HUES6 (cell line): ENCODE measurements at regions not wholly inside any gene's neighbourhood (a gene's known extent, or its start where the extent isn't known, plus 50 kb on each side); places are given as distances from the start of the nearest gene placed in this dataset.

Experiments used
- H3K27ac ChIP-seq: 2 replicates; pipeline ENCODE4 v1.7.0; 2013; ENCODE audit warnings: low read depth, mild to moderate bottlenecking, low read length, inconsistent platforms
- H3K27me3 ChIP-seq: 2 replicates; pipeline ENCODE4 v1.6.1; 2013; ENCODE audit warnings: low read length; ENCODE audit not compliant: control insufficient read depth, insufficient read depth
- H3K36me3 ChIP-seq: 2 replicates; pipeline ENCODE4 v1.6.1; 2013; ENCODE audit warnings: low read length; ENCODE audit not compliant: control insufficient read depth, insufficient read depth
- H3K4me1 ChIP-seq: 2 replicates; pipeline ENCODE4 v1.6.1; 2013; ENCODE audit warnings: low read length; ENCODE audit not compliant: control insufficient read depth, insufficient read depth
- H3K4me3 ChIP-seq: 2 replicates; pipeline ENCODE4 v1.5.1; 2013; ENCODE audit warnings: low read depth, low read length
- H3K9ac ChIP-seq: one replicate; pipeline ENCODE4 v1.6.1; 2013; ENCODE audit warnings: mild to moderate bottlenecking, low read length
- H3K9me3 ChIP-seq: 2 replicates; pipeline ENCODE4 v1.6.1; 2013; ENCODE audit warnings: low read depth, low read length; ENCODE audit not compliant: control insufficient read depth, insufficient read depth

DNA sequence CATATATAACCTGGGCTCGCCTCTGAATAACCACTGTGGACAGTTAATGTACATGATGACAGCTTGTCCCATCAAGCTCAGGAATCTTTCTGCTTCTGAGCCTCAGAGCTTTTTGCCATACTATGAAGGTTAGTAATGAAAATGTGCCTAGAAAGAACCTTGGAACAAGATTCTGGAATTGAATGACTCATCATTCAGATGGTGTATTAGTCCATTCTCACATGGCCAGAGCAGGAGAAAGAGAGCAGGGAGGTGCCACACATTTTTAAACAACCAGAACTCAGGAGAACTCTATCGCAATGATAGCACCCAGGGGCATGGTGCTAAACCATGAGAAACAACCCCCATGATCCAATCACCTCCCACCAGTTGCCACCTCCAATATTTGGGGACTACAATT lies 542.1 kb downstream of the PRR16 start:
- Histone ChIP-seq H3K9me3 (no peaks in the 10 kb centered on the region), H3K27me3 (no peaks in the 10 kb centered on the region), H3K4me3 (no peak overlapping the region), H3K9ac (no peak overlapping the region), H3K36me3 (no peaks in the 10 kb centered on the region), H3K27ac (no peak overlapping the region), H3K4me1 (no peaks in the 10 kb centered on the region)

DNA sequence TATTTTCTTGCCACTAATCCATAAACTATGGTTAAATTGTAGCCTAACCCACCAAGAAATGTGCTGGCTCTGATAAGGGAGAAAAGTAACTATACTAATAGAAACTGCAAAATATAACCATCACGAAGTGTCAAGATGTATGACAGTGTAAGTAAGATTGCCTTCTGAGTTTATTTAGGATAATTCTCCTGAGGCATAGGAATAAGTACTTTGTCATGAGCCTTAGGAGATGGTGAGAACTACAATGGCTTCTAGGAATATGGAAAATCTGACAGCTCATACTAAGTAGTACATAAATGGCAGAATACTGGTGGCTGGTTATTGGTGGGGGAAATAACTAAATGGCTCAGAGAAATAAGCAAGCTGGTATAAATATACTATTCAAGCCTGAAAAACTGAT lies 543.9 kb downstream of the PRR16 start:
- H3K4me1 ChIP-seq, result no peaks in the 10 kb centered on the region
- no peak overlapping the region for H3K27ac ChIP-seq
- H3K9me3 ChIP-seq, result no peaks in the 10 kb centered on the region

DNA sequence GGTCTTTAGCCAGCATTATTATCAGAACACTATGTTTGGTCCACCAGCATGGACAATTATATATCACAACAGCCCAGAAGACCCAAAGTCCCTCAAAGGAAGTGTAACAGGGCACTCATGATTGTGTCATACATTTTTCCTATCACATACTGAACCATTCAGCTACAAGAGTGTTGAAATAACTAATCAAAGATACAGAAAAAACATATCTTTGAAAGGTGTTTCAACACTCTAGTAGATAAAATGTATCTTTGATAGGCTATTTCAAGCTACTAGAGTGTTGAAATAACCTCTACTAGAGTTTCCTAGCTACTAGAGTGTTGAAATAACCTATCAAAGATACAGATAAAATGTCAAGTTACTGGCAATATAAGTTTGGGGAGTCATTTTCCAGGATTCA lies 545.0 kb downstream of the PRR16 start:
- H3K4me3 ChIP-seq, result no peak overlapping the region
- H3K9me3 ChIP-seq, result no peaks in the 10 kb centered on the region
- no peaks in the 10 kb centered on the region for H3K4me1 ChIP-seq
- no peaks in the 10 kb centered on the region for H3K36me3 ChIP-seq
- no peaks in the 10 kb centered on the region for H3K27me3 ChIP-seq
- H3K9ac ChIP-seq, result no peak overlapping the region
- H3K27ac ChIP-seq, result no peak overlapping the region

More for the DNA sequence above, 543.9 kb downstream of the PRR16 start:
- Histone ChIP-seq H3K36me3 (no peaks in the 10 kb centered on the region), H3K4me3 (no peak overlapping the region), H3K27me3 (no peaks in the 10 kb centered on the region), H3K9ac (no peak overlapping the region)

DNA sequence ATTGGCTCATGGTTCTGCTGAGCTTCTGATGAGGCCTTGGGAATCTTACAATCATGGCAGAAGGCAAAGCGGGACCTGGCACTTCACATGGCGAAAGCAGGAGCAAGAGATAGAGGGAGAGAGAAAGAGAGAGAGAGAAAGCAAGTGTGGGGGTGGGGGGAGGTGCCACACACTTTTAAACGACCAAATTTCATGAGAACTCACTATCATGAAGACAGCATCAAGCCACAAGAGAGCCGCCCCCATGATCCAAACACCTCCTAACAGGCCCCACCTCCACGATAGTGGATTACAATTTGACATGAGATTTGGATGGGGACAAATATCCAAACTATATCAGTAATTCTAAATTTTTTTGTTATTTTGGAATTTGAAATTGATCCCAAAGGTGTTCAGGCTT lies 553.9 kb downstream of the PRR16 start:
- H3K9ac ChIP-seq, result no peak overlapping the region

DNA sequence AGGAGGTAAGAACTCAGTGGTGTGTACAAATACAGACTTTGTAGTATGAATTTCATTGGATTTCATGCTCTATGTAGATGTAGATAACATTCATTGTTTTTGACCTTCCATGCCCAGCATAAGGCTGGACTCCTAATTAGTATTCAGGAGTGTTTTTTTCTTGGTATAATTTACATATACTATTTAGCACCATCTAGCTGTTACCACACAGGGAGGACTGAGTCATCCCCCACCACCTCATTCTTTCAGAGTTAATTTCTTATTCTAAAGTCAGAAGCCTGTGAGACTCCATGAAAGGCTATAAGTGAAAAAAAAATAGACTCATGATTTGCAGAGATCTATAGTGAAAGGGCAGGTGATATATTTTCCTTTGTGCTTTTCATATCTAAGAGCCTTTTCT lies 555.0 kb downstream of the PRR16 start:
- H3K9ac ChIP-seq, result no peak overlapping the region

More for the DNA sequence above, 553.9 kb downstream of the PRR16 start:
- no peaks in the 10 kb centered on the region for H3K36me3 ChIP-seq
- H3K27me3 ChIP-seq, result no peaks in the 10 kb centered on the region
- H3K4me1 ChIP-seq, result no peaks in the 10 kb centered on the region
- H3K9me3 ChIP-seq, result no peaks in the 10 kb centered on the region
- H3K27ac ChIP-seq, result no peak overlapping the region
- no peak overlapping the region for H3K4me3 ChIP-seq

DNA sequence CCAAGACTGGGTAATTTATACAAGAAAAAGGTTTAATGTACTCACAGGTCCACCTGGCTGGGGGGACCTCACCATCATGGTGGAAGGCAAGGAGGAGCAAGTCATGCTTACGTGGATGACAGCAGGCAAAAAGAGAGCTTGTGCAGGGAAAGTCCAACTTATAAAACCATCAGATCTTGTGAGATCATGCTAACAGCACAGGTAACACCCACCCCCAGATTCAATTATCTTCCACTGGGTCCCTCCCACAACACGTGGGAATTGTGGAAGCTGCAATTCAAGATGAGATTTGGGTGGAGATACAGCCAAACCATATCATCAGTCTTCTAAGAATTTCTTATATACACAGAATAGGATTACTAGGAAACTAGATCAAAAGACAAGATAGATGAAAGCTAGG lies 555.6 kb downstream of the PRR16 start:
- H3K4me1 ChIP-seq, result no peaks in the 10 kb centered on the region
- no peaks in the 10 kb centered on the region for H3K36me3 ChIP-seq

More for the DNA sequence above, 555.0 kb downstream of the PRR16 start:
- Histone ChIP-seq H3K4me1 (no peaks in the 10 kb centered on the region), H3K27ac (no peak overlapping the region), H3K36me3 (no peaks in the 10 kb centered on the region), H3K9me3 (no peaks in the 10 kb centered on the region), H3K4me3 (no peak overlapping the region), H3K27me3 (no peaks in the 10 kb centered on the region)

DNA sequence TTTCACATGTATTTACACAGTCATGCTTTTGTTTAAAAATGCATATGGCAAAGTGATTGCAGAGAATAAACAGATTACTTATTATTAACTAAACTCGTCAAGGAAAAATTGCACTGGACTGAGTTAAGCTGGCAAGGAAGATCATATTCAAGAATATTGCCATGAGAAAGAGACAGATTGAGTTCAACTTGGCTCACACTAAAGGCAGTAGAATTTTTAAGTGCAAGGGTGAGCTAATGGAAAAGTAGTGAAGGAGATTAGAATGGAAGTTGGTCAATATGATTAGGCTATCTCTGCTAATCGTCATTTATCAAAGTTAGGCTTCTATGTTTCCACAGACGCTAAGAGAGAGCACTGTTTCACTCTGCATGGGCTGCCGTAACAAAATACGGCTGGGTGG lies 557.6 kb downstream of the PRR16 start:
- H3K4me3 ChIP-seq, result no peak overlapping the region

More for the DNA sequence above, 555.6 kb downstream of the PRR16 start:
- Histone ChIP-seq H3K9me3 (no peaks in the 10 kb centered on the region), H3K9ac (no peak overlapping the region), H3K4me3 (no peak overlapping the region), H3K27me3 (no peaks in the 10 kb centered on the region), H3K27ac (no peak overlapping the region)

DNA sequence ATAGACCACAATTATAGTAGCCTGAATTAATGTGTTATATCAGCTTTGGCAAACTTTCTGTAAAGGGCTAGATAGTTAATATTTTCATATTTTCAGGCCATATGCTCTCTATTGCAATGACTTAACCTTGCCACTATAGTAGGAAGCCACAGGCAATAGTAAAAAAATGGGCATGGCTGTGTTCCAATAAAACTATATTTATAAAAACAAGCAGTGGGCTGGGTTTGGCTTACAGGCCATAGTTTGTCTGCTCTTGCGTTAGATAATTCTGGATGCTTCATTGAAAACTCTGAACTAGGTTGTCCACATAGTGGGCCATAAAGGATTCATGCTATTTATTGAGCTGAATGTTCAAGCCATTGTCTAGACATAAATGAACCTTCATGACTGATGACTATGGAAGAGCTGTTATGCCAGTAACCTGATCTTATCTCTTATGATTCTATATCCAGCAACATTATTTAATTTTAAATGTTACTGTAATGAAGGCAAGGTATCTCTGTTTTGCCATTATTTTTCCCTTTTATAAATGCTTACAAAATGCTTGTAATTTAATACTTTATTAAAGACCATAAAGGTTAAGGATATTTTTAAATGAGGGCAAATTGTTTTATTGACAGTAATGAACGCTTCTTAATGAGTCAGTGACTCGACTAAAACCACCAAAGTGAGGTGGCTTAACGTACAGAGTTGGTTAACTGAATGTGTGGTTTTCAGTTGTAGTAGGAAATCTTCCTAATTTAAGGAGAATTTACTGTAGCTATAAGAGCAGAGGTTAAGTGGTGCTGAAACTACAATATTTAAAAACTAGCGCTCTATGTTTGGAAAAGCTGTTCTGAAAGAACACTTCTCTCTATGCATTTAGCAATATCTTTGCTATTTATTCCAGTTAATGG lies 560.6 kb downstream of the PRR16 start:
- Histone ChIP-seq H3K4me1 (no peaks in the 10 kb centered on the region), H3K27ac (no peak overlapping the region), H3K36me3 (no peaks in the 10 kb centered on the region), H3K27me3 (no peaks in the 10 kb centered on the region), H3K9me3 (no peaks in the 10 kb centered on the region), H3K4me3 (no peak overlapping the region), H3K9ac (no peak overlapping the region)

More for the DNA sequence above, 557.6 kb downstream of the PRR16 start:
- Histone ChIP-seq H3K27me3 (no peaks in the 10 kb centered on the region), H3K27ac (no peak overlapping the region), H3K9me3 (no peaks in the 10 kb centered on the region), H3K4me1 (no peaks in the 10 kb centered on the region), H3K36me3 (no peaks in the 10 kb centered on the region), H3K9ac (no peak overlapping the region)

DNA sequence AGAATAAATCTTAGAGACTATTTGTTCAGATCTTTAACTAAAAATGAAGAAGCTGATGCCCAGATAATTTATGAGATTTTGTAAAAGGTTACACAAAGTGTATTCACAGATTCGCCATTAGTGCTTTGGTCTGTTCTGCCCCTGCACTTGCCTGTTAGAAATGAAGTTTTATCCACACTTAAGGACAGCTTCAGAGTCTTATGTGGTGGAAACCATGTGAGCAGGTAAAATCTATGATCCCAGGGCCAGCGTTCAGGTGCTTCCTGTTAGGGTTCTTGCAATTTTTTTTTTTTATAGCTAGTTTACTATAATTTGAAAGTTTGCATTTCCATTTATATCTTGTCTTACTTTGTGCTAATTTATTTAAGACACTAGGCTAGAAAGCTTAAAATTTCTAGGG lies 561.6 kb downstream of the PRR16 start:
- H3K4me3 ChIP-seq, result no peak overlapping the region
- no peaks in the 10 kb centered on the region for H3K9me3 ChIP-seq
- no peak overlapping the region for H3K9ac ChIP-seq
- no peaks in the 10 kb centered on the region for H3K27me3 ChIP-seq
- H3K36me3 ChIP-seq, result no peaks in the 10 kb centered on the region
- H3K27ac ChIP-seq, result no peak overlapping the region
- no peaks in the 10 kb centered on the region for H3K4me1 ChIP-seq

DNA sequence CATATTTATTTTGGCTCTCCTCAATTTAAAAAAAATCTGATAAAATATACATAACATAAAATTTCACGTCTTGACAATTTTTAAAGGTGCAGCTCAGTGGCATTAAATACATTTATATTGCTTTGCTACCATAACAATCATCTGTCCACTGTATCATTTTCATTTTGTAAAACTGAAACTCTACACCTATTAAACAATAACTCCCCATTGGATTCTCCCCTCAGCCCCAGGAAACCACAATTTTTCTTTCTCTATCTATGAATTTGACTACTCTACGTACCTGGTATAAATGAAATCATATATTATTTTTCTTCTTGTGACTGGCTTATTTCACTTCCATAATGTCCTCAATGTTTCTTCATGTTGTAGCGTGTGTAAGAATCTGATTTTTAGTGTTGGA lies 563.5 kb downstream of the PRR16 start:
- H3K36me3 ChIP-seq, result no peaks in the 10 kb centered on the region
- H3K27me3 ChIP-seq, result no peaks in the 10 kb centered on the region
- no peak overlapping the region for H3K4me3 ChIP-seq
- H3K4me1 ChIP-seq, result no peaks in the 10 kb centered on the region
- no peak overlapping the region for H3K27ac ChIP-seq
- H3K9me3 ChIP-seq, result no peaks in the 10 kb centered on the region
- H3K9ac ChIP-seq, result no peak overlapping the region

DNA sequence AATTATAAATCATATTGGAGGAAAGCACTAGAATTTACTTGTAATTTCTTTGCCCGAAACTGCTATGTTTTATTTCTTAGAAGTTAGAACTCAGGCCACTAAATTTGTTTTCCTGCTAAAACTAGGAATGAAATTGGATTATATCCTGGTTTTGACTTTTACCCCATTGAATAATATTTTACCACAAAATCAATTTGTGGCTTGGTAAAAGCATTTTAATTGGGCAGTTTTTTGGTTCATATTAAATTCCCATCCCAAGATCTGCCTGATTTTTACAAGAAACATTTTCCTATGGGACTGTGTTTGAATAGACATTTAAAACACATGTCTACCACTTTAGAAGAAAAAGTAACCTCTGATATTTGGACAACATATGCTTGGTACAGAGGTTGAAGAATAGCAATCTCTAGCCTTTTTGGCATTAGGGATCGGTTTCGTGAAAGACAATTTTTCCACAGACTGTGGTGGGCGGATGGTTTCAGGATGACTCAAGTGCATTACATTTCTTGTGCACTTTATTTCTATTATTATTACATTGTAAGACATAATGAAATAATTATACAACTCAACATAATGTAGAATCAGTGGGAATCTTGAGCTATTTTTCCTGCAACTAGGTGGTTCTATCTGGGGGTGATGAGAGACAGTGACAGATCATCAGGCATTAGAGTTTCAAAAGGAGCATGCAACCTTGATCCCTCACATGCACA lies 565.6 kb downstream of the PRR16 start:
- no peaks in the 10 kb centered on the region for H3K27me3 ChIP-seq
- no peak overlapping the region for H3K4me3 ChIP-seq
- H3K9ac ChIP-seq, result no peak overlapping the region
- no peak overlapping the region for H3K27ac ChIP-seq
- no peaks in the 10 kb centered on the region for H3K9me3 ChIP-seq
- no peaks in the 10 kb centered on the region for H3K4me1 ChIP-seq
- H3K36me3 ChIP-seq, result no peaks in the 10 kb centered on the region
